Stimulated activated CD8-positive, alpha-beta memory T cell treated with anti-CD3 and anti-CD28 coated beads, Interleukin-4, amount 100 ng/mL, for 4 hours (primary cell): ENCODE measurements at regions not wholly inside any gene's neighbourhood (a gene's known extent, or its start where the extent isn't known, plus 50 kb on each side); places are given as distances from the start of the nearest gene placed in this dataset.

Experiments
- DNase-seq, 2 donors: peaks; one replicate each; pipeline ENCODE4 v3.0.0-alpha.2; 2020; ENCODE audit warnings: low read depth in 2 of 2, low spot score in 1 of 2

GRCh38 chr4:188197566-188197965 is 58.3 kb downstream of the TRIML1 start:
- DNase-seq: no peak

GRCh38 chr4:188198982-188199792 is 59.9 kb downstream of the TRIML1 start:
- DNase-seq: no peak

GRCh38 chr4:188201851-188202250 is 62.6 kb downstream of the TRIML1 start:
- no peak for DNase-seq

- no peak for DNase-seq
These were observed 67.5 kb downstream of the TRIML1 start for GRCh38 chr4:188206783-188207182.

GRCh38 chr4:188214861-188215260 is 75.6 kb downstream of the TRIML1 start:
- no peak for DNase-seq

GRCh38 chr4:188218392-188218791 is 79.2 kb downstream of the TRIML1 start:
- DNase-seq: no peak

GRCh38 chr4:188220006-188220405 is 80.8 kb downstream of the TRIML1 start:
- DNase-seq: no peak

GRCh38 chr4:188221090-188221489 is 81.8 kb downstream of the TRIML1 start:
- DNase-seq: no peak

GRCh38 chr4:188228279-188228678 is 89.0 kb downstream of the TRIML1 start:
- no peak for DNase-seq

- DNase-seq: no peak
These were observed 93.2 kb downstream of the TRIML1 start for GRCh38 chr4:188232428-188232827.

GRCh38 chr4:188242041-188242440 is 102.8 kb downstream of the TRIML1 start:
- DNase-seq: no peak

- no peak for DNase-seq
These were observed 106.4 kb downstream of the TRIML1 start for GRCh38 chr4:188245651-188246050.

GRCh38 chr4:188246488-188246887 is 107.2 kb downstream of the TRIML1 start:
- DNase-seq: no peak

- DNase-seq: no peak
These were observed 115.0 kb downstream of the TRIML1 start for GRCh38 chr4:188254211-188254610.

- no peak for DNase-seq
These were observed 123.2 kb downstream of the TRIML1 start for GRCh38 chr4:188262464-188262863.

GRCh38 chr4:188263321-188263720 is 124.1 kb downstream of the TRIML1 start:
- DNase-seq: no peak

GRCh38 chr4:188266386-188266785 is 127.1 kb downstream of the TRIML1 start:
- DNase-seq: no peak

- no peak for DNase-seq
These were observed 129.1 kb downstream of the TRIML1 start for GRCh38 chr4:188268131-188268908.

- no peak for DNase-seq
These were observed 131.2 kb downstream of the TRIML1 start for GRCh38 chr4:188270273-188271069.

- no peak for DNase-seq
These were observed 136.4 kb downstream of the TRIML1 start for GRCh38 chr4:188275686-188276085.

- DNase-seq: no peak
These were observed 139.9 kb downstream of the TRIML1 start for GRCh38 chr4:188279184-188279583.
